Transverse colon (tissue), 4 donors: ENCODE measurements at regions not wholly inside any gene's neighbourhood (a gene's known extent, or its start where the extent isn't known, plus 50 kb on each side); places are given as distances from the start of the nearest gene placed in this dataset.

ENCODE experiments used
- DNase-seq: peaks from one replicate; pipeline ENCODE4 v3.0.0-alpha.2; 2019
- H3K27ac ChIP-seq, 4 donors: fragments of 200-600 bp; sonication (generic); 2 replicates each; pipeline ENCODE4 v1.5.1; 2016 to 2018; ENCODE audit warnings: inconsistent platforms in 4 of 4
- H3K27me3 ChIP-seq: fragments of 200-600 bp; sonication (generic); 2 replicates; pipeline ENCODE4 v1.5.1; 2017; ENCODE audit warnings: inconsistent platforms
- H3K36me3 ChIP-seq, 4 donors: fragments of 200-600 bp; sonication (generic); 2 replicates each; pipeline ENCODE4 v1.5.1; 2017 to 2019; ENCODE audit warnings: inconsistent platforms in 4 of 4
- H3K4me1 ChIP-seq, 4 donors: fragments of 200-600 bp; sonication (generic); 2 replicates each; pipeline ENCODE4 v1.5.1; 2017 to 2020; ENCODE audit warnings: inconsistent platforms in 4 of 4
- H3K4me3 ChIP-seq, 4 donors: fragments of 200-600 bp; sonication (generic); 1 replicate in 1 of 4; 2 replicates in 3 of 4; pipeline versions ENCODE4 v1.5.1 to v1.6.1; 2017 to 2019; ENCODE audit warnings: inconsistent platforms in 4 of 4
- H3K9me3 ChIP-seq, 2 donors: fragments of 200-600 bp; sonication (generic); 2 replicates each; pipeline ENCODE4 v1.5.1; 2017 to 2019; ENCODE audit warnings: inconsistent platforms in 2 of 2
- CTCF ChIP-seq, 5 experiments: fragments of 200-600 bp in 3 of 5; fragments of 450-650 bp in 2 of 5; sonication (generic) in 3 of 5; IDR thresholded peaks; 1 replicate in 2 of 5; 2 replicates in 3 of 5; pipeline ENCODE4 v1.5.1; 2016 to 2017; ENCODE audit warnings: antibody characterized with exemption in 5 of 5, inconsistent platforms in 3 of 5, mild to moderate bottlenecking in 2 of 5, moderate library complexity in 1 of 5
- EP300 ChIP-seq: sonication (generic); formaldehyde crosslinking; IDR thresholded peaks from one replicate; pipeline ENCODE4 v1.6.1; 2017; ENCODE audit warnings: antibody characterized with exemption, low read depth
- POLR2A ChIP-seq: fragments of 450-650 bp; IDR thresholded peaks from one replicate; pipeline ENCODE4 v1.6.1; 2016; ENCODE audit warnings: antibody characterized with exemption, mild to moderate bottlenecking, moderate library complexity
- POLR2AphosphoS5 ChIP-seq, 3 donors: sonication (generic); formaldehyde crosslinking; IDR thresholded peaks; one replicate each; pipeline ENCODE4 v1.6.1; 2016; ENCODE audit warnings: antibody characterized with exemption in 3 of 3
- WGBS, 2 donors: methylation state at CpG; one replicate each; pipeline ENCODE4 v1.1.5; 2018; ENCODE audit warnings: low coverage in 1 of 2; 5-methylcytosine and 5-hydroxymethylcytosine counted together
- in situ Hi-C, 4 donors: fragments of 200-750 bp; cut with MboI; loops; one replicate each; pipeline versions ENCODE4 v1.15.0 to v1.15.1; 2017; ENCODE audit warnings: low sequenced_read_pairs in 3 of 4, low pct_ligation_motif_present in 1 of 4, low pct_unique_long_range_greater_than_20kb in 1 of 4
- intact Hi-C: fragments of 100-400 bp; cut with DNase I; formaldehyde crosslinking; loops from one replicate; pipeline ENCODE4 v1.15.1; 2023; ENCODE audit warnings: low total_unique reads

DNA sequence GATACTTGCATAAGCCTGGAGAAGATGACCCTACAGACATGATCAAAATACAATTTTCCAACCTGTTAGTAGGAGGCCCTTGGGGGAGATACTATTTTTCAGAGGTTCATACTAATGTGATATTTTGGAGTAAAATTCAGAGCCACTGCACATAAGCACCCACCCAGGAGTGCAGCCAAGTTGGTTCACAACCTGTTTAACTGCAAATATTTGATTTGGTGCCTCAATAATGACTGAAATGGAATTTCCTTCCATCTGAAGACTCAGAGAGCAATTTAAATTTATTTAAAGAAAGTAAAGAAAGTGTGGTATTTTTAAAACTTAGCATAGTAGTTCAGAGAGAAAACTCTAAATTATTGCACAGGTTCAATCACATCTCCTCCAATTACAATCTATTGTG lies 77.5 kb upstream of the FBN2 start:
- DNase-seq: no peak
- H3K27ac ChIP-seq: no peak overlapping the region
- H3K36me3 ChIP-seq: no peaks in the 10 kb centered on the region
- in situ Hi-C loops: no loop called here
- H3K27me3 ChIP-seq: no peaks in the 10 kb centered on the region
- no peaks in the 10 kb centered on the region for H3K9me3 ChIP-seq
- intact Hi-C loops: no loop called here
- H3K4me3 ChIP-seq: no peak overlapping the region
- no peaks in the 10 kb centered on the region for H3K4me1 ChIP-seq
- TF ChIP-seq CTCF (IDR thresholded peaks at IDR 0.05) (no peak), POLR2AphosphoS5 (IDR thresholded peaks at IDR 0.05) (no peak), POLR2A (no peak), EP300 (no peak)

- 15 to 30% methylated on average over 1 of the region's 1 CpG for WGBS, 2 donors
- no peak for DNase-seq
- Histone ChIP-seq H3K9me3 (no peaks in the 10 kb centered on the region), H3K4me1 (no peaks in the 10 kb centered on the region), H3K27me3 (no peaks in the 10 kb centered on the region), H3K36me3 (no peaks in the 10 kb centered on the region), H3K4me3 (no peak overlapping the region), H3K27ac (no peak overlapping the region)
- intact Hi-C loops: no loop called here
- in situ Hi-C loops: no loop called here
- TF ChIP-seq POLR2AphosphoS5 (IDR thresholded peaks at IDR 0.05) (no peak), CTCF (IDR thresholded peaks at IDR 0.05) (no peak), POLR2A (no peak), EP300 (no peak)
Observed at GRCh38 chr5:128626536-128627090, 88.6 kb upstream of the FBN2 start.

GRCh38 chr5:128627939-128628338 lies 89.9 kb upstream of the FBN2 start:
- Histone ChIP-seq H3K36me3 (no peaks in the 10 kb centered on the region), H3K27me3 (no peaks in the 10 kb centered on the region), H3K4me1 (no peaks in the 10 kb centered on the region), H3K27ac (no peak overlapping the region), H3K4me3 (no peak overlapping the region), H3K9me3 (no peaks in the 10 kb centered on the region)
- intact Hi-C loops (no loop called here), in situ Hi-C loops (no loop called here)
- TF ChIP-seq EP300 (no peak), CTCF (IDR thresholded peaks at IDR 0.05) (no peak), POLR2AphosphoS5 (IDR thresholded peaks at IDR 0.05) (no peak), POLR2A (no peak)
- WGBS, 2 donors: 67 to 73% methylated on average over 1 of the region's 1 CpG
- no peak for DNase-seq

GRCh38 chr5:128629157-128629556 lies 91.1 kb upstream of the FBN2 start:
- WGBS, 2 donors: 60 to 62% methylated on average over 3 of the region's 3 CpGs
- Histone ChIP-seq H3K9me3 (no peaks in the 10 kb centered on the region), H3K36me3 (no peaks in the 10 kb centered on the region), H3K4me1 (no peaks in the 10 kb centered on the region), H3K27ac (no peak overlapping the region), H3K27me3 (no peaks in the 10 kb centered on the region), H3K4me3 (no peak overlapping the region)
- no peak for TF ChIP-seq POLR2A
- TF ChIP-seq CTCF (IDR thresholded peaks at IDR 0.05): no peak
- TF ChIP-seq POLR2AphosphoS5 (IDR thresholded peaks at IDR 0.05): no peak
- TF ChIP-seq EP300: no peak
- intact Hi-C loops (no loop called here), in situ Hi-C loops (no loop called here)
- no peak for DNase-seq
